ENCODE measurements at regions not wholly inside any gene's neighbourhood (a gene's known extent, or its start where the extent isn't known, plus 50 kb on each side); places are given as distances from the start of the nearest gene placed in this dataset.

DNA sequence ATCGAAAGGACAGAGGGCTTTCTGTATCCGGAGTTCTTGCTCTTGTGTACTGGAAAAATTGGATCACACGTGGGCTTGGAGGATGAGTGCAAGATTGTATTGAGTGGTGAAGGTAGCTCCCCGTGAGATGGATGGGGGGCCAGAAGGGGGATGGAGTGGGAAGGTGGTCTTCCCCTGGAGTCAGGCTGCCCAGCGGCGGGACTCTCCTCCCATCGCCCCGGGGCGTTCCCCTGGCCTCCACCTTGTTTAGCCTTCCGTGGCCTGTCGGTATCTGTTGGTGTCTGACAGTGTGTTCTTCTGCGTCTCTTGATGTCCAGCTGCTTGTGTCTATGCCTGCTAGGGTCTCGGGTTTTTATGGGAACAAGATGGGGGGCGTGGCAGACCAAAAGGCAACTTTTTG, 54.6 kb upstream of the GABRA6 start:
- H3K23me2 ChIP-seq (ENCODE audit: insufficient read length, low read depth, low read length, poor library complexity, severe bottlenecking): no peaks in the 10 kb centered on the region
- no peak overlapping the region for H2BK5ac ChIP-seq (ENCODE audit: insufficient read length, low read length)
- TF ChIP-seq, protein P1, sequence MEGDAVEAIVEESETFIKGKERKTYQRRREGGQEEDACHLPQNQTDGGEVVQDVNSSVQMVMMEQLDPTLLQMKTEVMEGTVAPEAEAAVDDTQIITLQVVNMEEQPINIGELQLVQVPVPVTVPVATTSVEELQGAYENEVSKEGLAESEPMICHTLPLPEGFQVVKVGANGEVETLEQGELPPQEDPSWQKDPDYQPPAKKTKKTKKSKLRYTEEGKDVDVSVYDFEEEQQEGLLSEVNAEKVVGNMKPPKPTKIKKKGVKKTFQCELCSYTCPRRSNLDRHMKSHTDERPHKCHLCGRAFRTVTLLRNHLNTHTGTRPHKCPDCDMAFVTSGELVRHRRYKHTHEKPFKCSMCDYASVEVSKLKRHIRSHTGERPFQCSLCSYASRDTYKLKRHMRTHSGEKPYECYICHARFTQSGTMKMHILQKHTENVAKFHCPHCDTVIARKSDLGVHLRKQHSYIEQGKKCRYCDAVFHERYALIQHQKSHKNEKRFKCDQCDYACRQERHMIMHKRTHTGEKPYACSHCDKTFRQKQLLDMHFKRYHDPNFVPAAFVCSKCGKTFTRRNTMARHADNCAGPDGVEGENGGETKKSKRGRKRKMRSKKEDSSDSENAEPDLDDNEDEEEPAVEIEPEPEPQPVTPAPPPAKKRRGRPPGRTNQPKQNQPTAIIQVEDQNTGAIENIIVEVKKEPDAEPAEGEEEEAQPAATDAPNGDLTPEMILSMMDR (conservative IDR thresholded peaks at IDR 0.05): no peak
- no CpG with 5 or more reads among the region's 14 CpGs for WGBS (ENCODE audit: extremely low coverage, insufficient read length, low lambda C conversion rate)
- no peak for DNase-seq
- no peak overlapping the region for H2BK15ac ChIP-seq (ENCODE audit: low read depth, low read length)
- no peak overlapping the region for H3K27ac ChIP-seq (ENCODE audit: insufficient read length, low read depth, low read length)
- Mint-ChIP-seq H3K27ac (no peak overlapping the region), H3K4me1 (no peaks in the 10 kb centered on the region), H3K27me3 (ENCODE audit: low read depth) (no peaks in the 10 kb centered on the region), H3K4me3 (no peak overlapping the region), H3K9me3 (no peaks in the 10 kb centered on the region; a peak in 1 of 5 replicates), H3K36me3 (ENCODE audit: insufficient read depth in 1 of 3, low read depth in 3 of 3) (no peaks in the 10 kb centered on the region)
- H3K9ac ChIP-seq (ENCODE audit: extremely low read depth, insufficient read length, low read length): no peak overlapping the region
- no peak overlapping the region for H3K4me2 ChIP-seq (ENCODE audit: insufficient read depth, insufficient read length, low read length)
- no peak overlapping the region for H3K23ac ChIP-seq (ENCODE audit: insufficient read length, low read depth, low read length)
- H4K8ac ChIP-seq (replicated peaks; ENCODE audit: insufficient read length, low read depth, low read length): no peak overlapping the region
- H3K56ac ChIP-seq (ENCODE audit: insufficient read length, low read depth, low read length): no peak overlapping the region
- H3K79me1 ChIP-seq (ENCODE audit: insufficient read depth, low read depth, low read length, poor library complexity, severe bottlenecking): no peaks in the 10 kb centered on the region
- H4K20me1 ChIP-seq (ENCODE audit: control insufficient read depth, insufficient read depth, insufficient read length): no peaks in the 10 kb centered on the region
- no peak overlapping the region for H3T11ph ChIP-seq (ENCODE audit: low read length)
- H4K5ac ChIP-seq (ENCODE audit: insufficient read length, low read depth, low read length): no peak overlapping the region
- H4K91ac ChIP-seq (ENCODE audit: insufficient read length, low read depth, low read length): no peak overlapping the region
- no peaks in the 10 kb centered on the region for H3K4me1 ChIP-seq (ENCODE audit: insufficient read depth, low read length)
- H2BK12ac ChIP-seq (ENCODE audit: insufficient read length, low read depth, low read length): no peak overlapping the region
- no peak overlapping the region for H3K14ac ChIP-seq (ENCODE audit: insufficient read depth, low read length)
- H3K79me2 ChIP-seq (ENCODE audit: insufficient read depth, low read length): no peaks in the 10 kb centered on the region
- no peak overlapping the region for H2BK120ac ChIP-seq (ENCODE audit: low read depth, low read length, poor library complexity, severe bottlenecking)
- H2AFZ ChIP-seq (ENCODE audit: low read length): no peak overlapping the region
- H3K4ac ChIP-seq (ENCODE audit: low read depth, low read length): no peak overlapping the region
- H3K27me3 ChIP-seq (ENCODE audit: insufficient read depth, low read length): no peaks in the 10 kb centered on the region
- no peaks in the 10 kb centered on the region for H3K9me3 ChIP-seq (ENCODE audit: control insufficient read depth, low read depth, low read length)
- no peak overlapping the region for H2AK5ac ChIP-seq (ENCODE audit: insufficient read length, low read length)
- H3K18ac ChIP-seq (ENCODE audit: insufficient read length, low read depth, low read length): no peak overlapping the region
- H2BK20ac ChIP-seq (ENCODE audit: low read depth, low read length, poor library complexity, severe bottlenecking): no peak overlapping the region
